H1 (cell line): ENCODE measurements at regions not wholly inside any gene's neighbourhood (a gene's known extent, or its start where the extent isn't known, plus 50 kb on each side); places are given as distances from the start of the nearest gene placed in this dataset.

Experiments used
- CTCF ChIA-PET: fragments of 300-600 bp; sonication (Branson Sonifier 250); formaldehyde crosslinking; loops from one replicate; lab custom pipeline; 2021; ENCODE audit not compliant: partially characterized antibody; lab: Charles Lee
- POLR2A ChIA-PET: fragments of 300-600 bp; sonication (Branson Sonifier 250); formaldehyde crosslinking; loops from one replicate; lab custom pipeline; 2021; ENCODE audit warnings: inconsistent platforms; ENCODE audit not compliant: partially characterized antibody; lab: Charles Lee
- DNase-seq, 2 experiments: peaks; one replicate each; pipeline versions ENCODE4 v3.0.0 to v3.0.0-alpha.2; 2010 to 2022; ENCODE audit warnings: low spot score in 2 of 2, low read depth in 1 of 2, mixed read lengths in 1 of 2
- FAIRE-seq: peaks from 2 replicates; lab custom pipeline; 2011; peaks lifted over from hg19 to GRCh38; lab: Jason Lieb, UNC
- H2AFZ ChIP-seq: 2 replicates; pipeline ENCODE4 v1.8.1; 2012; ENCODE audit warnings: low read length, inconsistent platforms
- H2AK5ac ChIP-seq: 2 replicates; pipeline ENCODE4 v1.6.1; 2013; ENCODE audit warnings: low read depth, low read length
- H2BK120ac ChIP-seq: replicated peaks from 2 replicates; pipeline ENCODE3; 2013; ENCODE audit warnings: low read depth, low read length, inconsistent platforms
- H2BK12ac ChIP-seq: 2 replicates; pipeline ENCODE4 v1.6.1; 2013; ENCODE audit warnings: low read depth, low read length
- H2BK15ac ChIP-seq: 2 replicates; pipeline ENCODE4 v1.6.1; 2013; ENCODE audit warnings: low read length
- H2BK20ac ChIP-seq: 2 replicates; pipeline ENCODE4 v1.6.1; 2013; ENCODE audit warnings: low read length
- H2BK5ac ChIP-seq: 2 replicates; pipeline ENCODE4 v1.6.1; 2013; ENCODE audit warnings: low read depth, low read length
- H3K14ac ChIP-seq: 2 replicates; pipeline ENCODE4 v1.6.1; 2013; ENCODE audit warnings: inconsistent platforms; ENCODE audit not compliant: insufficient read length
- H3K18ac ChIP-seq: 2 replicates; pipeline ENCODE4 v1.6.1; 2013; ENCODE audit warnings: low read length; ENCODE audit errors: extremely low read depth
- H3K23ac ChIP-seq: 2 replicates; pipeline ENCODE4 v1.6.1; 2013; ENCODE audit warnings: inconsistent platforms; ENCODE audit not compliant: insufficient read length
- H3K23me2 ChIP-seq: 2 replicates; pipeline ENCODE4 v1.6.1; 2013; ENCODE audit warnings: low read depth, low read length
- H3K27ac ChIP-seq: 2 replicates; pipeline ENCODE4 v1.6.1; 2011; ENCODE audit warnings: low read depth, low read length, inconsistent platforms
- H3K27me3 ChIP-seq, 4 experiments: replicated peaks in 1 of 4; 1 replicate in 1 of 4; 2 replicates in 3 of 4; pipeline versions ENCODE4 v1.6.1 to v1.8.1; 2011 to 2013; ENCODE audit warnings: low read length in 3 of 4, mild to moderate bottlenecking in 3 of 4, inconsistent platforms in 2 of 4, mixed read lengths in 2 of 4, moderate library complexity in 1 of 4; ENCODE audit not compliant: control insufficient read depth in 3 of 4, insufficient read depth in 3 of 4; ENCODE audit errors: extremely low read depth in 1 of 4
- H3K36me3 ChIP-seq, 4 experiments: 2 replicates each; pipeline versions ENCODE4 v1.6.1 to v1.8.1; 2011 to 2013; ENCODE audit warnings: mild to moderate bottlenecking in 4 of 4, low read length in 3 of 4, moderate library complexity in 2 of 4, control low read depth in 1 of 4, inconsistent platforms in 1 of 4; ENCODE audit not compliant: insufficient read depth in 4 of 4, control insufficient read depth in 2 of 4
- H3K4ac ChIP-seq: replicated peaks from 2 replicates; pipeline ENCODE3; 2013; ENCODE audit warnings: low read length, low read depth, mixed read lengths, inconsistent platforms; ENCODE audit not compliant: insufficient read length
- H3K4me1 ChIP-seq, 4 experiments: replicated peaks in 1 of 4; 1 replicate in 1 of 4; 2 replicates in 3 of 4; pipeline versions ENCODE4 v1.6.1 to v1.8.1; 2011 to 2013; ENCODE audit warnings: low read length in 3 of 4, inconsistent platforms in 2 of 4, mixed read lengths in 1 of 4; ENCODE audit not compliant: insufficient read depth in 4 of 4, control insufficient read depth in 3 of 4
- H3K4me2 ChIP-seq, 2 experiments: 2 replicates each; pipeline versions ENCODE4 v1.6.1 to v1.8.1; 2011 to 2013; ENCODE audit warnings: low read depth in 2 of 2, low read length in 2 of 2, control low read depth in 1 of 2, inconsistent platforms in 1 of 2, mild to moderate bottlenecking in 1 of 2; ENCODE audit not compliant: insufficient read depth in 1 of 2
- H3K4me3 ChIP-seq, 4 experiments: fragments of 200-600, 300-600 bp in 1 of 4; sonication (generic), shearing (Covaris generic), sonication (Bioruptor Twin) in 1 of 4; 2 replicates each; pipeline versions ENCODE4 v1.5.1 to v1.8.1; 2011 to 2016; ENCODE audit warnings: low read length in 4 of 4, low read depth in 3 of 4, control low read depth in 2 of 4, inconsistent platforms in 2 of 4, mild to moderate bottlenecking in 2 of 4, mixed read lengths in 1 of 4, moderate library complexity in 1 of 4; ENCODE audit not compliant: insufficient read depth in 2 of 4; ENCODE audit errors: extremely low read depth in 1 of 4
- H3K56ac ChIP-seq: replicated peaks from 2 replicates; pipeline ENCODE3; 2013; ENCODE audit warnings: low read depth, mild to moderate bottlenecking, mixed read lengths, low read length, inconsistent platforms; ENCODE audit not compliant: insufficient read length
- H3K79me1 ChIP-seq: 2 replicates; pipeline ENCODE4 v1.6.1; 2013; ENCODE audit warnings: low read depth, low read length, control low read depth
- H3K79me2 ChIP-seq, 2 experiments: 2 replicates each; pipeline versions ENCODE4 v1.6.1 to v1.8.1; 2012 to 2013; ENCODE audit warnings: low read length in 2 of 2, mild to moderate bottlenecking in 2 of 2, inconsistent platforms in 1 of 2; ENCODE audit not compliant: insufficient read depth in 2 of 2, control insufficient read depth in 1 of 2
- H3K9ac ChIP-seq, 4 experiments: replicated peaks in 1 of 4; 1 replicate in 1 of 4; 2 replicates in 3 of 4; pipeline versions ENCODE4 v1.6.1 to v1.8.1; 2011 to 2013; ENCODE audit warnings: low read depth in 3 of 4, low read length in 3 of 4, control low read depth in 2 of 4, mild to moderate bottlenecking in 2 of 4, moderate library complexity in 2 of 4, inconsistent platforms in 1 of 4; ENCODE audit errors: extremely low read depth in 1 of 4
- H3K9me3 ChIP-seq, 2 experiments: 2 replicates each; pipeline versions ENCODE4 v1.6.1 to v1.8.1; 2012 to 2013; ENCODE audit warnings: mild to moderate bottlenecking in 2 of 2, moderate library complexity in 2 of 2, control low read depth in 1 of 2, inconsistent platforms in 1 of 2, low read depth in 1 of 2, low read length in 1 of 2, mixed read lengths in 1 of 2; ENCODE audit not compliant: insufficient read depth in 2 of 2
- H4K20me1 ChIP-seq, 2 experiments: replicated peaks in 1 of 2; 2 replicates each; pipeline versions ENCODE3 to v1.8.1; 2011 to 2013; ENCODE audit warnings: inconsistent platforms in 2 of 2, low read length in 2 of 2, mild to moderate bottlenecking in 1 of 2; ENCODE audit not compliant: insufficient read depth in 2 of 2, control insufficient read depth in 1 of 2
- H4K5ac ChIP-seq: 2 replicates; pipeline ENCODE4 v1.6.1; 2013; ENCODE audit warnings: low read length, low read depth, mixed read lengths, inconsistent platforms; ENCODE audit not compliant: insufficient read length
- H4K8ac ChIP-seq: 2 replicates; pipeline ENCODE4 v1.8.0; 2013; ENCODE audit warnings: mild to moderate bottlenecking, moderate library complexity, low read length, inconsistent platforms; ENCODE audit not compliant: insufficient read depth; ENCODE audit errors: extremely low read depth
- H4K91ac ChIP-seq: replicated peaks from 2 replicates; pipeline ENCODE3; 2013; ENCODE audit warnings: low read length, mixed read lengths, inconsistent platforms; ENCODE audit not compliant: insufficient read length
- CEBPB ChIP-seq: IDR thresholded peaks from 2 replicates; pipeline ENCODE4 v1.6.1; 2012; ENCODE audit warnings: low read depth, low read length
- POLR2A ChIP-seq, 2 experiments: IDR thresholded peaks; 1 replicate in 1 of 2; 2 replicates in 1 of 2; pipeline ENCODE4 v1.6.1; 2011; ENCODE audit warnings: low read depth in 2 of 2, low read length in 2 of 2, mild to moderate bottlenecking in 2 of 2; ENCODE audit errors: control extremely low read depth in 1 of 2
- WGBS, 2 experiments: shearing (Covaris generic) in 1 of 2; methylation state at CpG; one replicate each; pipeline versions ENCODE4 v1.1.6 to v1.1.7; 2013 to 2015; ENCODE audit warnings: low lambda C conversion rate in 2 of 2, mixed read lengths in 2 of 2, inconsistent platforms in 1 of 2, low coverage in 1 of 2, missing lambda C conversion rate in 1 of 2; ENCODE audit not compliant: insufficient replicate concordance in 2 of 2, insufficient coverage in 1 of 2, insufficient read length in 1 of 2; ENCODE audit errors: extremely low coverage in 1 of 2, missing lambda C conversion rate in 1 of 2; 5-methylcytosine and 5-hydroxymethylcytosine counted together

GRCh38 chr14:34018564-34019244 is 67.8 kb upstream of the EGLN3 start:
- TF ChIP-seq POLR2A (IDR thresholded peaks at IDR 0.05; ENCODE audit: control extremely low read depth in 1 of 2, low read depth in 2 of 2, low read length in 2 of 2) (no peak), CEBPB (0 out of 2 replicates have a peak, but pooled peaks have one; percentile 46)

More at GRCh38 chr14:34018564-34019244, 67.8 kb upstream of the EGLN3 start:
- Histone ChIP-seq H2BK12ac (no peak overlapping the region), H4K5ac (no peak overlapping the region), H3K27me3 (no peaks in the 10 kb centered on the region), H2BK15ac (no peak overlapping the region), H3K23me2 (no peaks in the 10 kb centered on the region), H2AFZ (peak overlapping the region; percentile 99), H3K56ac (no peak overlapping the region), H3K14ac (no peak overlapping the region), H2AK5ac (no peak overlapping the region), H3K36me3 (no peaks in the 10 kb centered on the region), H3K79me1 (no peaks in the 10 kb centered on the region), H3K4ac (no peak overlapping the region), H3K79me2 (no peaks in the 10 kb centered on the region), H2BK5ac (no peak overlapping the region), H3K4me2 (peak overlapping the region in 1 of 2 experiments; percentile 20; a peak in 1 of 4 replicates), H4K20me1 (no peaks in the 10 kb centered on the region), H2BK120ac (no peak overlapping the region), H4K91ac (no peak overlapping the region), H3K27ac (no peak overlapping the region), H4K8ac (no peak overlapping the region), H3K4me3 (no peak overlapping the region), H3K4me1 (peaks cover 0 to 7% (median 1%) of the 10 kb centered on the region in 4 experiments; a peak in 1 of 7 replicates), H3K18ac (no peak overlapping the region), H3K9me3 (no peaks in the 10 kb centered on the region), H3K9ac (no peak overlapping the region), H3K23ac (no peak overlapping the region), H2BK20ac (no peak overlapping the region)
- ChIA-PET CTCF (interaction anchor here (0.6 to 1.4 kb wide), 3 partner anchors 13 to 1204 kb away, joined by 3 to 4 read pairs (median 3); no protein-coding TSS in a partner anchor), POLR2A (interaction anchor here (1.4 kb wide), 1 partner anchor 67 kb away, joined by 4 read pairs; the partner anchor contains the start of gene EGLN3)
- FAIRE-seq (no peak), DNase-seq (no peak)
- 73% methylated on average over 17 of the region's 17 CpGs; no CpG with 5 or more reads in 1 of the 2 experiments for WGBS, 2 experiments
